ENCODE measurements at regions not wholly inside any gene's neighbourhood (a gene's known extent, or its start where the extent isn't known, plus 50 kb on each side); places are given as distances from the start of the nearest gene placed in this dataset.

GRCh38 chr14:76583805-76584204, 177.5 kb upstream of the VASH1 start:
- 88 to 93% (median 92%) methylated on average over 6 of the region's 6 CpGs for WGBS, 3 donors
- Histone ChIP-seq H3K36me3 (no peaks in the 10 kb centered on the region), H3K4me3 (no peak overlapping the region), H3K4me1 (ENCODE audit: insufficient read depth) (no peaks in the 10 kb centered on the region), H3K9me3 (no peaks in the 10 kb centered on the region), H3K27ac (no peak overlapping the region), H3K27me3 (no peaks in the 10 kb centered on the region)
- no peak for TF ChIP-seq POLR2A (IDR thresholded peaks at IDR 0.05)
- TF ChIP-seq CTCF (IDR thresholded peaks at IDR 0.05) = no peak
- no peak for TF ChIP-seq EP300 (IDR thresholded peaks at IDR 0.05)
- intact Hi-C loops (cut with DNase I) = no loop called here
- DNase-seq = no peak

- no peaks in the 10 kb centered on the region for H3K27me3 ChIP-seq
- TF ChIP-seq POLR2A (IDR thresholded peaks at IDR 0.05) (no peak), CTCF (IDR thresholded peaks at IDR 0.05) (no peak)
- DNase-seq = peak in 1 of 5 donors; percentile 14
- no peaks in the 10 kb centered on the region for H3K9me3 ChIP-seq
- H3K4me3 ChIP-seq = no peak overlapping the region
- H3K4me1 ChIP-seq (ENCODE audit: insufficient read depth) = no peaks in the 10 kb centered on the region
- intact Hi-C loops (cut with DNase I) = no loop called here
- H3K36me3 ChIP-seq = no peaks in the 10 kb centered on the region
- no peak overlapping the region for H3K27ac ChIP-seq
- 27 to 43% (median 43%) methylated on average over 9 of the region's 9 CpGs for WGBS, 3 donors
Measured at GRCh38 chr14:76584271-76584702, 177.0 kb upstream of the VASH1 start.

- Histone ChIP-seq H3K36me3 (no peaks in the 10 kb centered on the region), H3K9me3 (no peaks in the 10 kb centered on the region), H3K4me3 (no peak overlapping the region), H3K27me3 (no peaks in the 10 kb centered on the region), H3K27ac (no peak overlapping the region), H3K4me1 (ENCODE audit: insufficient read depth) (no peaks in the 10 kb centered on the region)
- 31 to 50% (median 33%) methylated on average over 8 of the region's 8 CpGs for WGBS, 3 donors
- intact Hi-C loops (cut with DNase I) = no loop called here
- no peak for DNase-seq
- TF ChIP-seq CTCF (IDR thresholded peaks at IDR 0.05) (no peak), EP300 (IDR thresholded peaks at IDR 0.05) (no peak), POLR2A (IDR thresholded peaks at IDR 0.05) (no peak)
Measured at GRCh38 chr14:76585616-76586015, 175.7 kb upstream of the VASH1 start.

- Histone ChIP-seq H3K4me3 (no peak overlapping the region), H3K27me3 (no peaks in the 10 kb centered on the region), H3K9me3 (no peaks in the 10 kb centered on the region), H3K4me1 (ENCODE audit: insufficient read depth) (no peaks in the 10 kb centered on the region), H3K36me3 (no peaks in the 10 kb centered on the region), H3K27ac (no peak overlapping the region)
- DNase-seq = no peak
- WGBS, 3 donors = 91 to 93% (median 92%) methylated on average over 4 of the region's 4 CpGs
- TF ChIP-seq EP300 (IDR thresholded peaks at IDR 0.05) (no peak), CTCF (IDR thresholded peaks at IDR 0.05) (no peak), POLR2A (IDR thresholded peaks at IDR 0.05) (no peak)
- intact Hi-C loops (cut with DNase I) = no loop called here
Measured at GRCh38 chr14:76589246-76589645, 172.0 kb upstream of the VASH1 start.

GRCh38 chr14:76591266-76591665, 170.0 kb upstream of the VASH1 start:
- Histone ChIP-seq H3K27me3 (no peaks in the 10 kb centered on the region), H3K4me3 (no peak overlapping the region), H3K4me1 (ENCODE audit: insufficient read depth) (no peaks in the 10 kb centered on the region), H3K27ac (no peak overlapping the region), H3K36me3 (no peaks in the 10 kb centered on the region), H3K9me3 (no peaks in the 10 kb centered on the region)
- no peak for DNase-seq
- intact Hi-C loops (cut with DNase I) = no loop called here
- 35 to 40% (median 39%) methylated on average over 10 of the region's 10 CpGs for WGBS, 3 donors
- TF ChIP-seq POLR2A (IDR thresholded peaks at IDR 0.05) (no peak), EP300 (IDR thresholded peaks at IDR 0.05) (no peak), CTCF (IDR thresholded peaks at IDR 0.05) (no peak)

Measured in ovary (tissue), 7 donors.